ENCODE measurements at regions not wholly inside any gene's neighbourhood (a gene's known extent, or its start where the extent isn't known, plus 50 kb on each side); places are given as distances from the start of the nearest gene placed in this dataset.

DNA sequence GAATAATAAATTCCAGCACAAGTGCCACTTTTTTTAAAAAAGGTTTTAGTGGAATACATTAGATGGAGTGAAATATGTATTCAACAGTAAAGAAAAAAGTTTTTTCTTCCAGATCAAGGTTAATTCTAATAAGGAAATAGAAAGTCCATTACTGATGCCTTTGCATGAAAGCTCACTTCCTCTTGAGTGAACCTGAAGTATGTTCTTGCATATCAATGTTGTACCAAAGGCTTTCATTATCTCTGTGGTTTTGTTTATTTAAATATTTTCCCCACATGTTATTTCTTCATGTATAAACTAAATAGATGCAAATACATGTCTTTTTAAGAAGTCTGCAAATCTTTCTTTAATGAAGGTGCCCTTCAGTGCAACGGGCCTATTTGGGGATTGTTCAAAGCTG is 307.9 kb downstream of the C4orf33 start:
- TF ChIP-seq CTCF (conservative IDR thresholded peaks at IDR 0.05; ENCODE audit: low read depth, low read length) = no peak
- no peak for TF ChIP-seq EZH2 (IDR thresholded peaks at IDR 0.05; ENCODE audit: borderline replicate concordance, low read depth, low read length, poor library complexity, severe bottlenecking)

Data from A673 (cell line).